IPS-NIHi11 (cell line): ENCODE measurements at regions not wholly inside any gene's neighbourhood (a gene's known extent, or its start where the extent isn't known, plus 50 kb on each side); places are given as distances from the start of the nearest gene placed in this dataset.
"Not testable (repeated sequence)": the region's sequence is repeated elsewhere in the genome, so short reads cannot be mapped to it uniquely, and the experiment has no call there.

Experiments used
- DNase-seq: peaks from one replicate; pipeline ENCODE4 v3.0.0; 2012; ENCODE audit warnings: mixed read lengths, low spot score

DNA sequence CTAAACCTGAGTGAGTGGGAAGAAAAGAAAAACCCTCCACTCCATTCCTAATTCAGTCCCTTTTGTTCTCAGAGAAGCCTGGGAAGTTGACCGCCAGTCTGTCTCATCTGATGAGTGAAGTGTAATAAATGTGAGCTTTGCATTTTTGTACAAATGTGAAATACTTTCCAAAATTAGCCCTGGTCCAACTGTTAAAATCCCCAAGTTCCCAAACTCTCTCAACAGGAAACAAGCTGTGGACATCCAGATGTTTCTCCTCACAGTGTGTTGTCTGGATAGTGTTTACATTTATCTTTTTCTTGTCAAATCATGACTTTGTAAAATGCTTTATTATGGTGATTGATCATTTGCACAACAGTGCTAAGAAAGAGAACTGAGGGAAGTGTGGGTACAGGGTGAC is 145.1 kb downstream of the TM2D1 start:
- DNase-seq: no peak

DNA sequence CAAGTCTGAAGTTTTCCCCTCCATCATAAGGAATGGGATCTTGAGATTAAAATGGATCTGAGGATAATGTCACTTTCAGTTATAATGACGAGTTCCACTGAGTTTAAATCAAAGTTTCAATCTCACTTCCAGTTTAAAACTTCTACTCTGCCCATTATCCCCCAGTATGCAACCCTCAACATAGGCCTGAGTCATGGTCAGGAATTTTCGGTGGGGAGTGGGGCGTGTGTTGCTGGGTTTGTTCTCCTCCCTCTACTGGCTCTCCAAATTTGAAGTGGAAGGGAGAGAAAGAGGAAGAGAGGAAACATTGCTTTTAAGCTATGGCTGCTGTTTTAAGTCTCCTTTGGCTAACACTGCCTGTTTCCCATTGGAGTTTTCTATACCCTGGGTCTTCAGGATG is 152.9 kb downstream of the TM2D1 start:
- no peak for DNase-seq

DNA sequence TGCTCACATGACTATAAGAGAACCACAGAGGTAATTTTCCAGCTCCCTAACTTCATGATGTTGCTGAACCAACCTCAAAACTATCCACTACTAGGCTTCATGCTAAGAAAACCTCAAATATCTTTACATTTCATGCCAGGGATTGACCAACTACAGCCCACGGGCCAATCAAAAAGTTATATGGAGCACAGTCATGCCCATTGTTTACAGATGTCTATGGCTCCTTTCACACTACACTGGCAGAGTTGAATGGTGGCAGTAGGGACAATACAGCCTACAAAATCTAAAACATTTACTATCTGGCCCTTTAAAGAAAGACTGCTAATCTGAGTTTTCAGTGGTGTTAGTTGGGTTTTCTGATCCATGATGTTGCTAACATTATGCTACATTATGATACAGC is 154.8 kb downstream of the TM2D1 start:
- no peak for DNase-seq

DNA sequence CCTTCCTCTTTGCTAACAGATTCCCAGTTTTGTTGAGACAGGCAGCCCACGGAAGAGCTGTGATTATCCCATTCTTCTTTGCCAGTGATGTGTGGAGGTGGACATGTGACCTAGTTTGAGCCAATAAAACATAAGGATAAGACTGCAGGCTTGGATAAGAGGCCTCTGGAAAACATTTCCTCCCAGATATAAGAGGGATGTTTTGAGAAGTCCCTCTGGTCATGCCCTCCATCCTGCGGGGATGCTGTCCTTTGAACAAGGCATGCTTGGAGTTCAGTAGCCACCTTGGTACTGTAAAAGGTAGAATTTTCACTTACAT is 155.7 kb downstream of the TM2D1 start:
- no peak for DNase-seq

DNA sequence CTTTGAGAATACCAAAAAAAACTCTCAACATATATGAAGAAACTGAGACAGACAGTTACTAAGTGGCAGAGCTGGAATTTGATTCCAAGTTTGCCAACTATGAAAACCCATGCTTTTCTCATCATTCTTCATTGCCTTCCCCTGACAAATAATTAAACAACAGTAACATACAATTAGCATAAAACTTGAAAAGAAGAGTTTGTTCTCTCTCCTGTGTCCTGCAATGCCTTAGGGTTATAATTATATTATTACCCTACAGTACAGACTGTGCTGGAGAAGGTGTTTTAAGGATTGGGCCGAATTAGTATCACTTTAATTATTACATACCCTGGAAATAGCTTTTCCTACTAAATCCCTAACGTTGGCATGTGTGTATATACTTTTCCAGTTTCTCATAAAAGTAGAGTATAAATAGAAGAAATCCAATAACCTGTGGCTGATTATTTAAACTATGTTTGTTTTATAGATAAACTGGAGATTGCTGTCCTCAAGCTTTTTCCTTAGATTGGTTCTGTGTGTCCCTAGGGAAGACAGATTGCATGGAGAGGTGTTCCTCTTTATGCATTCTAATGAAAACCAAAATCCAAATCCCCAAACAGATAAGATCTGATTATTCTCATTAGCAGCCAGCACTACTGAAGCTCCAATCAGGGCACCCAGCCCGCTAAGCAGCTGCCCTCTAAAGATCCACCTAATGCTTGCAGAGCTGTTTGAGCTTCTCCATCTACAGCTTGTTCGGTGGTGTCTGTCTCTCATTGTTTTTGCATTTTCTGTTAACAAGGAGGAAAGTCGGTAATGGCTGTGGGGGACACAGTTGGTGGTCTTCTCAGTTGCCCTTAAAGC is 156.3 kb downstream of the TM2D1 start:
- no peak for DNase-seq

DNA sequence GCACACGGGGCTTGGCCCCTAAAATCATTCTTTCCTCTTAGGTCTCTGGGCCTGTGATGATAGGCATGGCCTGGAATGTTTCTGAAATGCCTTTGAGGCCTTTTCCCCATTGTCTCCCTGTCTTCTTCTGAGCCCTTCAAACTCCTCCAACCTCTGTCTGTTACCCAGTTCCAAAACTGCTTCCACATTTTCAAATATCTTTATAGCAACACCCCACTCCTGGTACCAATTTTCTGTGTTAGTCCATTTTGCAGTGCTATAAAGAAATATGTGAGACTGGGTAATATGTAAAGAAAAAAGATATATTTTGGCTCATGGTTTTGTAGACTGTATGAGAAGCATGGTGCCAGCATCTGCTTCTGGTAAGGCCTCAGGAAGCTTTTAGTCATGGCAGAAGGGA is 158.8 kb downstream of the TM2D1 start:
- no peak for DNase-seq

DNA sequence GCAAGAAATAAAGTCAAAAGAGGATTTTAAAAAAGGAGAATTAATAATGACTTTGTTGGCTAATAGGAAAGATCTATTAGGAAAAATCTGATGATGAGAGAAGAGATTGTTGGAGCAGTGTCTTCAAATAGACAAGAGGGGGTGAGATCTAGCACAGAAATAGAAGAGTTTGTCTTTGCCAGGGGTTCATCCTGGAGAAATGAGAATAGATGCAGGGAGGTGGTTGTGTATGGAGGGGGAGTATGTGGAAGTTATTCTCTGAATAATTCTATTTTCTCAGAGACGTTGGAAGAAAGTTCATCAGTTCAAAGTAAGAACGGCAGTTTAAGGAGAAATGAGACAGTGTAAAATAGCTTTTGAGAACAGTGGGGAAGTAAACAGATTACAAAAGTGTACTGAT is 161.3 kb downstream of the TM2D1 start:
- DNase-seq: no peak

DNA sequence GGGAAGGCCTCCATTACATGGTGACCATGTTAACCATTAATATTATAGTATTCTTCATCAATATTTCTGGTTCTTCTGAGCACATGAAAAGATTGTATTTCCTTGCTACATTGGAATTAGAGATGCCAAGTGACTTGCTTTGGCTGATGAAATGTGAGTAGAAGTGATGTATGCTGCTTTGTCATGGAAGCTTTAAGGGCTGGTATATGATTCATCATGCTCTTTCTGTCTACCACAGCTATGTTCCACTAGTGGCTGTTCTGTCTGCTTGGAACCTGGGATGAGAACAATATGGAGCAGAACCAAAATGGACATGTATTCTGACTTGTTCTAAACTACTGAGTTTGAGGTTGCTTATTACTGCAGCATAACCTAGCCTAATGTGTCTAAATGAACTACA is 163.3 kb downstream of the TM2D1 start:
- DNase-seq: no peak

DNA sequence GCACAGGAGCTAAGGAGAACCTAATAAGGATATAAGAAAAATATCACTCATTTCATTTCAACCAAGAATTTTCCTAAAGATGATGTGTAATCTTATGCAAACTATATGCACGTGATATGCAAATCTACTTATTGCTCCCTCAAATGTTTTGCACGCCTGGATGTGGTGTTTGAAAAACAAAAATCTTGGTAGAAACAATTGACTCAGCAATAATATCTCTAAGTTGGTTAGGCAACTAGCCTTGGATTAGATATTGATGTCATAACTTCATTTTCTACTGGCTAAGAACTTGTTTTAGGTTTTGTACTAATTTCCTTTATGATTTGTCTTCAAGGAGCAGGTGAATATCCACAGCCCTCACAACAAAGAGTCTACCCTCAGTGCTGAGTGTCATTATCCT is 164.6 kb downstream of the TM2D1 start:
- DNase-seq: no peak

DNA sequence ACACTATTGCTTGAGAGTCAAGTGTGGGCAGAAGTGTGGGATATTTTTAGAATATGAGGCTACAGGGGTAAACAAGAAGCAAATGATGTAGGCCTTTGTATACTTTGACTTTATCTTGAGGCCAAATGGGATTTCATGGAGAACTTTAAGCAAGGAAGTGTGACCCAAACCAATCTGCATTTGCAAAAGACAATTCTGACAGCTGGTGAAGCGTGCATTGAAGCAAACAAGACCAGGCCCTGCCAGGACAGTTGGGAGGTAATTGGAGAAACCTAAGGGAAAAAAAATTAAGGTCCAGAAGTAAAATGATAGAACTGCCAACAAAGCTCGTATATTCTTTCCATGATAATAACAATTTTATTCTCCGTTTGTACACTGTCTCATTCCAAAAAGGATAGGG is 168.3 kb downstream of the TM2D1 start:
- DNase-seq: no peak

DNA sequence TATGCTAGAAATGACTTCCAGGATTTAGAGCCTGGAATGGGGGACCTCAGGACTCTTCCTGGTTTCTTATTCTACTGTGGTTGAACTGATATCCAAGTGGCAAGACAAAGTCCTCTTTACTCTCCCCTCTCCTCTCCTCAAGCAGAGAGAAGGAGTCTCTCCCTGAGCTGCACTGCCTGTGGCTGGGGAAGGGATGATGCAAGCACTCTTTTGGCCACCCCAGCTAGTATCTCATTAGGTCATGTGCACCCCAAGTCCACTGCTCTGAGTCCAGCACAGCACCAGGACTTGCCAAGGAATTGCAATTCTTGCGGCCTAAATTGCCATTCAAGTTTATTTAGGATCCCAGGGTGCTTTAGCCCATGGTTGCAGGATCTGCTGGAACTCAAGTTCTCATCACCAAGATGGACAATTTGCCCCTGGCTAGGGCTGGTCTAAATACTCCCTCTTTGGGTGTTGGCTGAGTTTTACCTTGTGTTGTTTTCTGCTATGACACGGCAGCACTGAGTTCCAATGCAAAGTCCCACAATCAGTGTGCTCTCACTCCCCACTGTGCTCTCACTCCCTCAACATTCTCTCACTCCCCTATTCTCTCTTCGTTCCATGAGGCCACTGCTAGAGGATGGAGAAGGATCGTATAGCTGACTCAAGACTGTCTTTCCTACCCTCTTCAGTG is 172.2 kb downstream of the TM2D1 start:
- DNase-seq: no peak

DNA sequence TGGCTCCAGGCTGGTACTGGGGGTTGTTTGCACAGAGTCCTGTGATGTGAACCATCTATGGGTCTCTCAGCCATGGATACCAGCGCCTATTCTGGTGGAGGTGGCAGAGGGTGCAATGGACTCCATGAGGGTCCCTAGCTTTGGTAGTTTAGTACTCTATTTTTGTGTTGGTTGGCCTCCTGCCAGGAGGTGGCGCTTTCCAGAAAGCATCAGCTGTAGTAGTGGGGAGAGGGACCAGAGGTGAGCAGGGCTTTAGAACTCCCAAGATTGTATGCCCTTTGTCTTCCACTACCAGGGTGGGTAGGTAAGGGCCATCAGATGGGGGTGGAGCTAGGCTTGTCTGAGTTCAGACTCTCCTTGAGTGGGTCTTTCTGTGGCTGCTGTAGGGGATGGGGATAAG is 177.6 kb downstream of the TM2D1 start:
- DNase-seq: not testable (repeated sequence)

DNA sequence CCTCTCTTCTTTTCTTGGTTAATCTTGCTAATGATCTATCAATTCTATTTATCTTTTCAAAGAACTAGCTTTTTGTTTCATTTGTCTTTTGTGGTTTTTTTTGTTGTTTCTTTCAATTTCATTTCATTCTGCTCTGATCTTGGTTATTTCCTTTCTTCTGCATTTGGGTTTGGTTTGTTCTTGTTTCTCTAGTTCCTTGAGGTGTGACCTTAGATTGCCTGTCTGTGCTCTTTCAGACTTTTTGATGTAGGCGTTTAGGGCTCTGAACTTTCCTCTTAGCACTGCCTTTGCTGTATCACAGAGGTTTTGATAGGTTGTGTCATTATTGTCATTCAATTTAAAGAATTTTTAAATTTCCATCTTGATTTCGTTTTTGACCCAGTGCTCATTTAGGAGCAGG is 180.1 kb downstream of the TM2D1 start:
- not testable (repeated sequence) for DNase-seq

DNA sequence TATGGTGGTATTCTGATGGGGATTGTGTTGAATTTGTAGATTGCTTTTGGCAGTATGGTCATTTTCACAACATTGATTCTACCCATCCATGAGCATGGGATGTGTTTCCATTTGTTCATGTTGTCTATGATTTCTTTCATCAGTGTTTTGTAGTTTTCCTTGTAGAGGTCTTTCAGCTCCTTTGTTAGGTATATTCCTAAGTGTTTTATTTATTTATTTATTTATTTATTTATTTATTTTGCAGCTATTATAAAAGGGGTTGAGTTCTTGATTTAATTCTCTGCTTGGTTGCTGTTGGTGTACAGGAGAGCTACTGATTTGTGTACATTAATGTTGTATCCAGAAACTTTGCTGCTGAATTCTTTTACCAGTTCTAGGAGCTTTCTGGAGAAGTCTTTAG is 181.4 kb downstream of the TM2D1 start:
- not testable (repeated sequence) for DNase-seq

DNA sequence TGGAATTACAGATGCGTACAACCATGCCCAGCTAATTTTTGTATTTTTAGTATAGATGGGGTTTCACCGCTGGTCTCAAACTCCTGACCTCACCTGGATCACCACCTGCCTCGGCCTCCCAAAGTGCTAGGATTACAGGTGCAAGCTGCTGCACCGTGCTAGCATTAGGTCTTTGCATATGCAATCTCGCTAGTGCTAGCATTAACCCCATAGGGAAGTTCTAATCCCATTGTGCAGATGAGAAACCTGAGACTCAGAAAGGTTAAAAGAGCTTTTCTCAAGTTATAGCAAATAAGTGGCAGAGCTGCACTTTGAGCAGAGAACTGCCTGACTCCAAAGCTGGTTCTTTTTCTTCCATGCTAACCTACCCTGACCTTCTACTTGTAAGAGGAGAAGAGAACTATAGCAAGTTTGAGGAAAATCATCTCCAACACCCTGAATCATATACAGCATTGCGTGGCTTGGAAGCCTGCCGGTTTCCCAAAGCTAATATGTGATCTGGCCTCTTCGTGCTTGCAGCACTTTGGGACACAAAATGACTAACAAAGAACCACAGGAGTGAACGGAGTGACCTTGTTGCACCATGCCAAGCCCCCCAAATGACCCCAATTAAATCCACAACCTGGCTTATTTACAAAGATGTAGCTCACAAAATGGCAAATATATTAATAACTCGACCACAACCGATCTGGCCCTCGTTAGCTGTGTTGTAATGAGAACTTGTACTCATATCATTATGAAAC is 185.1 kb downstream of the TM2D1 start:
- DNase-seq: no peak

DNA sequence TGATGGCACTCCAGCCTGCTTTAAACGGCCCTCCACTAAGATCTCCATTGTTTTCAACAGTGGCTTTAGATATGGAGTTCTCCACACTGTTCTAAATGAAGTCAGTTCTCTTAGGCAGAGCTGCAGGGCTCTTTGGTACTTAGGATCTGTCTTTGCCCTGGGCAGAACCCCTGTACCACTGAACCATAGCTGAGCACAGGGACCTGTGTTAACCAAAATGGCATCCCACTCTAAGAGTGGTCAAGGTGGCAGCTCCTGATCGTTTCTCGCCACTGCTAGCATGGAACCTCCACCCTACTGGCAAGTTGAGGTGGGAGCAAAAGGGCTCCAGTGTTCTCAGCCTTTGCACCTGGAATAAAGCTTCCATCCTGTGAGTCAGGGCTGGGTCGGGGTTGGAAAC is 186.7 kb downstream of the TM2D1 start:
- no peak for DNase-seq

DNA sequence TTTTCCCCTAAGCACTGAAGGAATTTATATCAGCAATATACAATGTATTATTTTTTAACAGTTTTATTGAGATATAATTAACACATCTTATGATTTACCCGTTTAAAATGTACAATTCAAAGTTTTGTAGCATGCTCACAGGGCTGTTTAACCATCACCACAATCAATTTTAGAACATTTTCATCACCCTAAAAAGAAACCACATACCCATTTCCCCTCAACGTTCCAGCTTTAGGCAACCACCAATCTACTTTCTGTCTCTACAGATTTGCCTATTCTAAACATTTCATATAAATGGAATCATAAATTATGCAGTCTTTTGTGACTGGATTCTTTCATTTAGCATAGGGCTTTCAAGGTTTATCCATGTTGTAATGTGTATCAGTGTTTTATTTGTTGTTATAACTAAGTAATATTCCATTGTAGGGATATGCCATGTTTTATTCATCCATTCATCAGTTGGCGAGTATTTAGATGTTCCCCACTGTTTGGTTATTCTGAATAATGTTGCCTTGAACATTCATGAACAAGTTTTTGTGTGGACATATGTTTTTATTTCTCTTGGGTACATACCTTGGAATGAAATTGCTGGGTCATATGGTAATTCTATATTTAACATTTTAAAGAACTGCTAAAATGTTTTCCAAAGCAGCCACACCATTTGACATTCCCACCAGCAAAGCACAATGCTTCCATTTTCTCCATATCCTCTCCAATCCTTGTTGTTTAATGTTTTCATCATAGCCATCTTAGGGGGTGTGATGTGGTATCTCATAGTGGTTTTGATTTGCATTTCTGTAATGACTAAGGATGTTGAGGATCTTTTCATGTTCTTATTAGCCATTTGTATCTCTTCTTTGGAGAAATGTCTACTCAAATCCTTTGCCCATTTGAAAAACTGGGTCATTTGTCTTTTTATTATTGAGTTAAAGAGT is 188.5 kb downstream of the TM2D1 start:
- no peak for DNase-seq

DNA sequence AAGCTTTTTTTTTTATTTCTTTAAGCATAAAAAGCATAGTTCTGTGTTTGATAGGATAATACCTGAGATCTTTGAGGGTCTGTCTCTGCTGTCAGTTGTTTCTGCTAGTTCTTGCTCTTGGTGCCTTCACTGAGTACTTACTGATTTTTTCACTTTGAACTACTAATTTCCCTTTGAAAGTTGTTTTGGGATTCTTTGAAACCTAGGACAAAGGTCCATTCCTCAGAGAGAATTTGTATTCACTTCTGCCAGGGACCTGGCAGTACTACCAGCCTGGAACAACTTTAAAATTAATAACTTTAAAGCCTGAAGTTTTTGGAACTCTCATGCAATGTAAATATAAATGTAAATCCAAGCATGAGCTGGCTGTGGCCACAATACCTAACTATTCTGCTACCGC is 190.1 kb downstream of the TM2D1 start:
- DNase-seq: no peak

DNA sequence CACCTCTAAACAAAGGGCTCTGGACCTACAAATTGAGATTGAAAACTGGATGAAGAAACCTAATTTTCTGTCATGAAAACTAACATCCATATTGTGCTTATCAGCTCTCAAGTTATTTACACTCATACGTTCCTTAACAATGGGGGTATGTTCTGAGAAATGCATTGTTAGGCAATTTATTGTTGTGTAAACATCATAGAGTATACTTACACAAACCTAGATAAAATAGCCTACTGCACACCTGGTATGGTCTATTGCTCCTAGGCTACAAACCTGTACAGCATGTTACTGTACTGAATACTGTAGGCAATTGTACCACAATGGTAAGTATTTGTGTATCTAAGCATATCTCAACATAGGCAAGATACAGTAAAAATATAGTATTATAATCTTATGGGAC is 191.4 kb downstream of the TM2D1 start:
- no peak for DNase-seq

DNA sequence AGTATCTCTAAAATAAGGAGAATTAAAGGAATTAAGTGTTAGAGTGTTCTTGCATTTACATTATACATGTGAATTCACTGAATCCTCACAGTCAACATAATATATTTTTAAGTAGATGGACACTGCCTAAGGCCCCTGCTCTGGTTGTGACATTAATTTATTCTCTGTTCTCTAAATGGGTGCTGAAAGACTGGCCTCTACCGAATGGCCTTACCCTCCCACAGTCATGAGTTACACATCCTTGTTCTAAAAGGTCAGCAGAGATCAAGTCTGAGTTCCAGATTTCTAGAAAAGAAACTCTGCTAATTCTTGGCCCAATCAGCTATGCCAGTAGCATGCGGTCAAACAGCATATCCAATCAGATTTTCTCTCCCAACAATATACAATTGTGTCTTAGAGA is 193.2 kb downstream of the TM2D1 start:
- no peak for DNase-seq

DNA sequence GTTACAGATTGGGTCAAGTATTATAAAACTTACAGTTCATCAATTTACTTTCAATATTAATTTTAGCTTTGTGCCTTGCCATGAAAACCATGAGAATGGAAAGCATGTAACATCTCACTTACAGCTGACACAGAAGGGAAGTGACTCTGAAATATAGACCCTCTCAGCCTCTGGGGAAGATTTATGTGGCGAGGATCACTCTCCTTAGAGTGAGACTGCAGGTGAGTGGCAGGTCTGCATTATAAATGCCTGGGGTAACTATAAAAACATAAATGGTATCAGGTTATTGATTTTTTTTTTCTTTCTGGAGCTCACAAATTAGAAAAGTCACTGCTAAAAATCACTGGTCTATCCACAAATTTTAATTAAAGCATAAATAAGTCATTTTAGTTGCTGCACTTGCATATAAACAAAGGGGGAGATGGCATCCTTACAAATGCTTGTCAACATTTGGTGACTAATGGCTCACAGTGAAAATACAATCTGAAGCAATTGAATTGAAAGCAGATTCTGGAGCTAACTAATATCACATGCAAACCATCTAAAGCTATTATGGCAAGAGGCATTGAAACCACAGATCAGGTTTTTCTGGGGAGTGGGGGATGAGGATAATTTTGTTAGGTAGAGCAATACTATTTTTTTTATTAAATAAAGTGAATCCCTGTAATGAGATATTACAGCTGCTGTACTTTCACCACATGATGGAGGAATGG is 200.9 kb downstream of the TM2D1 start:
- DNase-seq: no peak
